Right atrium auricular region (tissue), 2 donors: ENCODE measurements at regions not wholly inside any gene's neighbourhood (a gene's known extent, or its start where the extent isn't known, plus 50 kb on each side); places are given as distances from the start of the nearest gene placed in this dataset.

ENCODE experiments used
- DNase-seq: peaks from one replicate; pipeline ENCODE4 v3.0.0-alpha.2; 2019; ENCODE audit warnings: low spot score
- H3K27ac ChIP-seq, 2 donors: fragments of 200-600 bp; sonication (generic); 1 replicate in 1 of 2; 2 replicates in 1 of 2; pipeline ENCODE4 v1.5.1; 2016 to 2019
- H3K27me3 ChIP-seq, 2 donors: fragments of 200-600 bp; sonication (generic); one replicate each; pipeline versions ENCODE4 v1.5.1 to v1.6.0; 2017 to 2019
- H3K36me3 ChIP-seq: fragments of 200-600 bp; sonication (generic); one replicate; pipeline ENCODE4 v1.5.1; 2016
- H3K4me1 ChIP-seq, 2 donors: fragments of 200-600 bp; sonication (generic); one replicate each; pipeline versions ENCODE4 v1.5.1 to v1.6.0; 2017 to 2019
- H3K4me3 ChIP-seq, 2 donors: fragments of 200-600 bp; sonication (generic); 1 replicate in 1 of 2; 2 replicates in 1 of 2; pipeline ENCODE4 v1.5.1; 2017 to 2019; ENCODE audit warnings: mild to moderate bottlenecking in 1 of 2, moderate library complexity in 1 of 2
- H3K9me3 ChIP-seq, 2 donors: fragments of 200-600 bp; sonication (generic); one replicate each; pipeline ENCODE4 v1.5.1; 2019
- CTCF ChIP-seq, 2 donors: fragments of 200-600 bp; sonication (generic); IDR thresholded peaks; one replicate each; pipeline ENCODE4 v1.5.1; 2019; ENCODE audit warnings: antibody characterized with exemption in 2 of 2

- Histone ChIP-seq H3K27ac (no peak overlapping the region), H3K4me1 (no peaks in the 10 kb centered on the region), H3K36me3 (no peaks in the 10 kb centered on the region), H3K27me3 (no peaks in the 10 kb centered on the region), H3K9me3 (peaks cover 0 to 14% of the 10 kb centered on the region in 2 donors), H3K4me3 (no peak overlapping the region)
- no peak for TF ChIP-seq CTCF (IDR thresholded peaks at IDR 0.05)
- DNase-seq = no peak
Observed at GRCh38 chr3:106624154-106624553, 753.1 kb upstream of the CCDC54 start.

- DNase-seq = no peak
- no peaks in the 10 kb centered on the region for H3K4me1 ChIP-seq
- no peak for TF ChIP-seq CTCF (IDR thresholded peaks at IDR 0.05)
- H3K9me3 ChIP-seq = peaks cover 0 to 13% of the 10 kb centered on the region in 2 donors
- H3K27me3 ChIP-seq = no peaks in the 10 kb centered on the region
- no peak overlapping the region for H3K4me3 ChIP-seq
- no peaks in the 10 kb centered on the region for H3K36me3 ChIP-seq
- no peak overlapping the region for H3K27ac ChIP-seq
Observed at GRCh38 chr3:106628407-106628806, 748.8 kb upstream of the CCDC54 start.

- Histone ChIP-seq H3K36me3 (no peaks in the 10 kb centered on the region), H3K27me3 (no peaks in the 10 kb centered on the region), H3K9me3 (peaks cover 0 to 4% of the 10 kb centered on the region in 2 donors), H3K4me1 (no peaks in the 10 kb centered on the region), H3K27ac (no peak overlapping the region), H3K4me3 (no peak overlapping the region)
- TF ChIP-seq CTCF (IDR thresholded peaks at IDR 0.05) = no peak
- no peak for DNase-seq
Observed at GRCh38 chr3:106629215-106629832, 747.9 kb upstream of the CCDC54 start.

- DNase-seq = no peak
- no peak overlapping the region for H3K27ac ChIP-seq
- no peaks in the 10 kb centered on the region for H3K36me3 ChIP-seq
- H3K4me1 ChIP-seq = no peaks in the 10 kb centered on the region
- no peaks in the 10 kb centered on the region for H3K27me3 ChIP-seq
- TF ChIP-seq CTCF (IDR thresholded peaks at IDR 0.05) = no peak
- no peak overlapping the region for H3K4me3 ChIP-seq
- H3K9me3 ChIP-seq = no peaks in the 10 kb centered on the region
Observed at GRCh38 chr3:106631373-106632108, 745.7 kb upstream of the CCDC54 start.

GRCh38 chr3:106635271-106635670 lies 742.0 kb upstream of the CCDC54 start:
- H3K36me3 ChIP-seq = no peaks in the 10 kb centered on the region
- H3K4me3 ChIP-seq = no peak overlapping the region
- H3K27ac ChIP-seq = no peak overlapping the region
- no peaks in the 10 kb centered on the region for H3K4me1 ChIP-seq
- TF ChIP-seq CTCF (IDR thresholded peaks at IDR 0.05) = no peak
- no peak for DNase-seq
- H3K27me3 ChIP-seq = no peaks in the 10 kb centered on the region
- no peaks in the 10 kb centered on the region for H3K9me3 ChIP-seq
